ENCODE measurements at regions not wholly inside any gene's neighbourhood (a gene's known extent, or its start where the extent isn't known, plus 50 kb on each side); places are given as distances from the start of the nearest gene placed in this dataset.
"Not testable (repeated sequence)": the region's sequence is repeated elsewhere in the genome, so short reads cannot be mapped to it uniquely, and the experiment has no call there.

DNA sequence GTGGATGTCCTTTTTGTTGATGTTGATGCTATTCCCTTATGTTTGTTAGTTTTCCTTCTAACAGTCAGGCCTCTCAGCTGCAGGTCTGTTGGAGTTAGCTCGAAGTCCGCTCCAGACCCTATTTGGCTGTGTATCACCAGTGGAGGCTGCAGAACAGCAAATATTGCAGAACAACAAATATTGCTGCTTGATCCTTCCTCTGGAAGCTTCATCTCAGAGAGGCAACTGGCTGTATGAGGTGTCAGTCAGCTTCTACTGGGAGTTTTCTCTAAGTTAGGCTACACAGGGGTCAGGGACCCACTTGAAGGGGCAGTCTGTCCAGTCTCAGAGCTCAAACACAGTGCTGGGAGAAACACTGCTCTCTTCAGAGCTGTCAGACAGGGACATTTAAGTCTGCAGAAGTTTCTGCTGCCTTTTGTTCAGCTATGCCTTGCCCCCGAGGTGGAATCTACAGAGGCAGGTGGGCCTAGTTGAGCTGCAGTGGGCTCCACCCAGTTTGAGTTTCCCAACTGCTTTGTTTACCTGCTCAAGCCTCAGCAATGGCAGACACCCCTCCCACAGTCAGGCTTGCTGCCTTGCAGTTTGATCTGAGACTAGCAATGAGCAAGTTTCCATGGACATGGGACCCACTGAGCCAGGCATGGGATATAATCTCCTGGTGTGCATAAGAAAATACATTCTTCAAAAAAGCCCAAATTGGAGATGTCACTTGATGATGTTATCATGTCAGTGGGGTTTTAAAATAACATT is 99.5 kb downstream of the KDM5D start:
- intact Hi-C loops (cut with DNase I), result no loop called here
- DNase-seq, result no peak
- ATAC-seq (ENCODE audit: poor library complexity), result no peak

- intact Hi-C loops (cut with DNase I), result no loop called here
- no peak for ATAC-seq (ENCODE audit: poor library complexity)
- DNase-seq, result no peak
Measured at GRCh38 chrY:19637651-19638347, 106.7 kb downstream of the KDM5D start.

DNA sequence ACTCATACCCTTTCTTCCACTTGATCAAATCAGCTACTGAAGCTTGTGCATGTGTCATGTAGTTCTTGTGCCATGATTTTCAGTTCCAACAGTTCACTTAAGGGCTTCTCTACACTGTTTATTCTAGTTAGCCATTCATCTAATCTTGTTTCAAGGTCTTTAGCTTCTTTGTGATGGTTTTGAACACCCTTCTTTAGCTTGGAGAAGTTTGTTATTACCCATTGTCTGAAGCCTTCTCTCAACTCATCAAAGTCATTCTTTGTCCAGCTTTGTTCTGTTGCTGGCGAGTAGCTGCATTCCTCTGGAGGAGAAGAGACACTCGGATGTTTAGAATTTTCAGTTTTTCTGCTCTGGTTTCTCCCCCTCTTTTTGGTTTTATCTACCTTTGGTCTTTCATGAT is 115.6 kb downstream of the KDM5D start:
- ATAC-seq (ENCODE audit: poor library complexity) (no peak), DNase-seq (no peak)

GRCh38 chrY:19622392-19622791 is 122.1 kb downstream of the KDM5D start:
- ATAC-seq (ENCODE audit: poor library complexity) (no peak), DNase-seq (no peak)
- intact Hi-C loops (cut with DNase I), result no loop called here

More for the DNA sequence above, 115.6 kb downstream of the KDM5D start:
- intact Hi-C loops (cut with DNase I), result no loop called here

DNA sequence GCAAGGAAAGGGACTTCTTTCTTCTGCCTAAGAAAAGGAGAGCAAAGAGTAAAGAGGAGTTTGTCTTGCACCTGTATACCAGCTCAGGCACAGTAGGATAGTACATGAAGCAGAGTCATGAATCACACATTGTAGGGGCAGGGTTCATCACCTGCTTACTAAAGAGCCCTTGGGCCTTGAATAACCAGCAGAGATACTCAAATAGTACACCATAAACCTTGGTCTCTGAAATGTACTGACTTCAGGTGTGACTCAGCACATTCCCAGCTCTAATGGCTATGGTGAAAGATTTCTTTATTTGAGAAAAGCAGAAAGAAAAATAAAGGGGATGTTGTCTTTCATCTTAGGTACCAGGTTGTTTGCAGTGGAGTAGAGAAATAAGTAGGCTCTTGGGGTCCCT is 122.8 kb downstream of the KDM5D start:
- intact Hi-C loops (cut with DNase I), result no loop called here
- ATAC-seq (ENCODE audit: poor library complexity) (no peak), DNase-seq (no peak)

GRCh38 chrY:19601113-19601512 is 143.4 kb downstream of the KDM5D start:
- intact Hi-C loops (cut with DNase I), result no loop called here
- ATAC-seq (ENCODE audit: poor library complexity) (no peak), DNase-seq (no peak)

GRCh38 chrY:19600711-19601110 is 143.8 kb downstream of the KDM5D start:
- intact Hi-C loops (cut with DNase I), result no loop called here
- DNase-seq, result no peak
- ATAC-seq (ENCODE audit: poor library complexity), result no peak

- intact Hi-C loops (cut with DNase I), result no loop called here
- ATAC-seq (ENCODE audit: poor library complexity), result no peak
- no peak for DNase-seq
Measured at GRCh38 chrY:19590235-19590634, 154.3 kb downstream of the KDM5D start.

DNA sequence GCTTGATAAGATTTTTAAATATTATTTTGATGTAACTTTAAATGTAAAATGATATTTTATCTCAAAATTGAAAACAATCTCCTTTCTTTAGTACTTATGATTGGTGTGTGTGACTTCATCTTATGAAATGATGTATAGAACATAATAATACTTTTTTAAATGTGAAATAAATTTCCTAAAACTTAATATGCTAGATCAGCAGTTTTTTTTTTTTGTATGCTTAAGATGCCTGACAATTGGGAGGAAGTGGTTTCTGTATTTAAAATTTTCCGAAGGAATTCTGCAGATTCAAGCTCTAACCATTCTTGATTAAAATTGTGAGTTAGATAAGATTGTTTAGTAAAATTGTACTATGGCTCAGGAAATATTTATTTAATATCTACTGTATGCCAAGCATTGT is 154.9 kb downstream of the KDM5D start:
- intact Hi-C loops (cut with DNase I), result no loop called here
- DNase-seq, result no peak
- ATAC-seq (ENCODE audit: poor library complexity), result no peak

DNA sequence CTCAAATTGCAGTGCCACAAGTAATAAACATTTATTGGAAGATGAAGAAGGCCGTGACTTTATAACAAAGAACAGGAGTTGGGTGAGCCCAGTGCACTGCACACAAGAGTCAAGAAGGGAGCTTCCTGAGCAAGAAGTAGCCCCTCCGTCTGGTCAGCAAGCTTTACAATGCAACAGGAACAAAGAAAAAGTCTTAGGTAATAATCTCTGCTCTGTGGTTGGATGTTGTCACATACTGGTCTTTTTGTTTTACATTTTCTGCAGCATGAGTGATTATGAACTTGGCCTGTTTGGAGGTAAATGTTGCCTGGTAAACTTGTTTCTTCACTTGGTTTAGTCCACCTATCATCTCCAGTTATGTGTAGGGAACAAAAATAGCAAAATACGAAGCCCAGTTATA is 157.2 kb downstream of the KDM5D start:
- ATAC-seq (ENCODE audit: poor library complexity), result no peak
- intact Hi-C loops (cut with DNase I), result no loop called here
- no peak for DNase-seq

GRCh38 chrY:19580990-19581389 is 163.5 kb downstream of the KDM5D start:
- intact Hi-C loops (cut with DNase I); ATAC-seq (ENCODE audit: poor library complexity); DNase-seq: not testable (repeated sequence)

- ATAC-seq (ENCODE audit: poor library complexity) (peak; percentile 86), DNase-seq (no peak)
- intact Hi-C loops (cut with DNase I), result no loop called here
Measured at GRCh38 chrY:19578281-19578874, 166.1 kb downstream of the KDM5D start.

DNA sequence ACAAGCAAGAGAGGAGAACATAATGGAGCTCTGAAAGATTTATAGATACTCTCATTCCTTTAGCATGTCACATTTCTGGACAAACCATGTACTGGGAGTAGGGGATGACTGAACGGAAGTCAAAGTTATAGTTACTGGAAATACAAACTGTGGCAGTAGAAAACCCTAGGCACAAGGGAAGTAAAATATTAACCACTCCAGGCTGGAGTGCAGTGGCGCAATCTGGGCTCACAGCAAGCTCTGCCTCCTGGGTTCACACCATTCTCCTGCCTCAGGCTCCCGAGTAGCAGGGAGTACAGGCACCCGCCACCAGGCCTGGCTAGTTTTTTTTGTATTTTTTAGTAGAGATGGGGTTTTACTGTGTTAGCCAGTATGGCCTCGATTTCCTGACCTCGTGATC is 167.3 kb downstream of the KDM5D start:
- intact Hi-C loops (cut with DNase I), result no loop called here
- ATAC-seq (ENCODE audit: poor library complexity) (no peak), DNase-seq (peak; percentile 8)

DNA sequence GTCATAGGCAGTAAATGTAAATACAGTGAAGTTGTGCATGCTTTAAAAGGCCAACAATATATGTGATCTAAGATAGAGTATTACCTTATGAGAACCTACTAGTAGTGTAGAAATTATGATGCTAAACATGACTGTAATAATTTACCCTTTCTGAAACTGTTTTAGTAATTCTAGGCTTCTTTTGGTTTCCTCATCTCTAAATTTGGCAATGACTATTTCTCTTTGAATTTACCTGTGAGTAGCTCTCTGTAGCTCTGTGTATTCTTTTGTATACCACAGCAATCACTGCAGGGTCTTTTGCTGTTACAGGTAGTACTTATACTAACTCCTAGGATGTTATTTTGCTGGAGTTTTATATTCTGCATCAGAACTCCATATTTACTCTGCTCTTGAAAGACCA is 169.6 kb downstream of the KDM5D start:
- ATAC-seq (ENCODE audit: poor library complexity) (no peak), DNase-seq (no peak)
- intact Hi-C loops (cut with DNase I), result no loop called here

DNA sequence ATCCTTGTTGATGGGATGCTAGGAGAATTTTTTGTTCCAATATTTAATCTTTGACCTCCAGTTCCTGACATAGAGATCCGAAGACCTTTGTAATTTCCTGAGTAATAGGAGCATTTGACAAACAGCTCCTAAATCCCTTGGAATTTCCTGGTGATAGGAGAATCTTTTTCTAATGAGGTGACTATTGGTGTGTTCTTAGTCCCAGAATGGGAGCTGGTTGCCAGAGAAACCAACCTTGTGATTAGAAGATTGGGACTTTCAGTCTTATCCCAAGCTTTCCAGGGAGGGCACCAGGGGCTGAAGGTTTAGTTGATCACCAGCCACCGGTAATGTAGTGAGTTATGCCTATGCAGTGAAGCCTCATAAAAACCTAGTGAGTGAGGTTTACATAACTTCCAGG is 170.9 kb downstream of the KDM5D start:
- ATAC-seq (ENCODE audit: poor library complexity) (no peak), DNase-seq (no peak)
- intact Hi-C loops (cut with DNase I), result no loop called here

GRCh38 chrY:19570999-19571398 is 173.5 kb downstream of the KDM5D start:
- ATAC-seq (ENCODE audit: poor library complexity) (no peak), DNase-seq (no peak)
- intact Hi-C loops (cut with DNase I), result no loop called here

DNA sequence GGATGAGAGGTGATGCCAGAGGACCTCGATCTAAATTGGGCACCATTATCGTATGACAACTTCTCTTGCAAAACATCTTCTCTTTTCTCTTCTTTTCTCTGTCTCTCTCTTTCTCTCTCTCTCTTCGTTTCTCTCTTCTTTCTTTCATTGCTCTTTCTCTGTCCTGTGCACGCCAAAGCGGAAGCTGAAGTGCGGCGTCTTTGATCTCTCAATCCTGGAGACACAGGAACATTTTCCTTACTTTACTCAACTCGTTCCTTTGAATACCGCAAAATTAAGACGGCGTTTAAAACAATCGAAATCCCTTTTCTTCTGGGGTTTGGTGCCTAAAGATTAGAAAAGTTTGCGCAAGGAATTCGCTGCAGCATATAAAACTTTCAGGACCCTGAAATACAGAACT is 176.6 kb downstream of the KDM5D start:
- ATAC-seq (ENCODE audit: poor library complexity) (peak; percentile 28), DNase-seq (peak; percentile 35)
- intact Hi-C loops (cut with DNase I), result no loop called here

DNA sequence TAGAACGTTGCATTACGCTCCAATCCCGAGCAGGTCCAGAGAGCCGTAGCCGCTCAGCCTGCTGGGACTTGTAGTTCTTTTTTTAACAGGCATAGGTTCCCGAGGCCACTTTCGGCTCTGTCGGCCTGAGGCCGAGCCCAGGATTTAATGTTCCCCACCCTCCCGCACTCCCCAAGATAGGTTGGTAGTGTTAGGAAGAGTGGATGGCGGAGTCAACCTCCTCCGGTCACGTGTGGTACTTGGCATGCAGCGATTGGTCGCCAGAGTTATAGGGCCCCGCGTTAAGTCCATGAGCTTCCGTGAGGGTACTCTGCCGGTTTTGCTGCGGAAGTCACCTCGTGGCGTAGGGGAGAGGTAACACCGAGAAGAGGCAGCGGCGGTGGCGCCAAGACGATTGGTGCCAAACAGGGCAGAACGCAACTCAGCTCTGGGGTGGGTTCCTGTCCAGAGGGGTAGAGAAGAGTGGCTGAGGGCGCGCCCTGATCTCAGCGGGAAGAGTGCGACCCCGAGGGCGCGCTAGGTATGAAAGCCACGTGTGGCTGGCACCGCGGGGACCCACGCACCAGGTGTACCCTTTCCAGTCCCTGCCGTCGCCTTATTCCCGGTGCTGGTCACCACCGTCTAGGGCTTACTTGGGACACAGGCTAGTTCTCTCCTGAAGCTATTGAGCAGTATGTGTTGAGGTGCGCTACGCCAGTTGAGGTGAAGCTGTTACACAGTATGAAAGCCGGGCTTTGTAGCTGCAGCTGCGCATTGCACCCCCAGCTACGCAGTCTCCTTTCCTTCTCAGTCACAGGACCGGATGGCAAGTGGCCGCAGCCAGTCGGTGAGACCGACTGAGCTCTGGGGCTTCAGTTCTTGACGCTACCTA is 177.2 kb downstream of the KDM5D start:
- DNase-seq (peak; percentile 92), ATAC-seq (ENCODE audit: poor library complexity) (peak; percentile 99)
- intact Hi-C loops (cut with DNase I), result no loop called here

- no peak for ATAC-seq (ENCODE audit: poor library complexity)
- intact Hi-C loops (cut with DNase I), result no loop called here
- no peak for DNase-seq
Measured at GRCh38 chrY:19559161-19559560, 185.4 kb downstream of the KDM5D start.

Data from Right ventricle myocardium superior (tissue), 1 donor.